ENCODE measurements at regions not wholly inside any gene's neighbourhood (a gene's known extent, or its start where the extent isn't known, plus 50 kb on each side); places are given as distances from the start of the nearest gene placed in this dataset.

- DNase-seq (ENCODE audit: low read depth in 2 of 2) = no peak
Observed at GRCh38 chr13:28545583-28546333, 50.8 kb upstream of the FLT1 start.

Measured in stimulated activated CD4-positive, alpha-beta T cell treated with anti-CD3 and anti-CD28 coated beads, Interleukin-1b, Interleukin-23, amount 100 ng/mL, for 4 hours (primary cell).